Heart right ventricle (tissue), 16 donors: ENCODE measurements at regions not wholly inside any gene's neighbourhood (a gene's known extent, or its start where the extent isn't known, plus 50 kb on each side); places are given as distances from the start of the nearest gene placed in this dataset.

ENCODE experiments used
- ATAC-seq, 8 donors: fragments of 200-7000 bp; cut with Tn5 transposase; one replicate each; pipeline ENCODE4 v1.9.1; 2020; ENCODE audit warnings: mild to moderate bottlenecking in 8 of 8, moderate library complexity in 8 of 8, moderate number of reproducible peaks in 1 of 8
- DNase-seq, 2 donors: peaks; one replicate each; pipeline ENCODE4 v3.0.0-alpha.2; 2020
- H3K27ac ChIP-seq, 10 donors: fragments of 200-600 bp; sonication (generic) in 2 of 10; one replicate each; pipeline versions ENCODE4 v1.5.0 to v1.8.0; 2020 to 2022; ENCODE audit warnings: mild to moderate bottlenecking in 3 of 10
- H3K27me3 ChIP-seq, 7 donors: fragments of 200-600 bp; one replicate each; pipeline ENCODE4 v1.8.0; 2021 to 2022; ENCODE audit warnings: mild to moderate bottlenecking in 2 of 7
- H3K36me3 ChIP-seq, 9 donors: fragments of 200-600 bp; sonication (generic) in 1 of 9; one replicate each; pipeline versions ENCODE4 v1.5.0 to v1.8.0; 2020 to 2022; ENCODE audit warnings: mild to moderate bottlenecking in 2 of 9
- H3K4me1 ChIP-seq, 9 donors: fragments of 200-600 bp; sonication (generic) in 1 of 9; one replicate each; pipeline versions ENCODE4 v1.5.0 to v1.8.0; 2020 to 2022; ENCODE audit warnings: mild to moderate bottlenecking in 4 of 9
- H3K4me3 ChIP-seq, 10 donors: fragments of 200-600 bp; sonication (generic) in 2 of 10; one replicate each; pipeline versions ENCODE4 v1.5.0 to v1.8.0; 2020 to 2022; ENCODE audit warnings: mild to moderate bottlenecking in 7 of 10, moderate library complexity in 2 of 10
- H3K9me3 ChIP-seq, 11 donors: fragments of 200-600 bp in 10 of 11; sonication (generic) in 2 of 11; one replicate each; pipeline versions ENCODE4 v1.5.0 to v1.8.0; 2013 to 2022; ENCODE audit warnings: mild to moderate bottlenecking in 2 of 11, control low read depth in 1 of 11, moderate library complexity in 1 of 11
- WGBS, 2 donors: extraction: QIAGEN DNeasy Blood & Tissue Kit; methylation state at CpG; one replicate each; pipeline ENCODE4 v1.1.7; 2013; ENCODE audit warnings: inconsistent platforms in 1 of 2; 5-methylcytosine and 5-hydroxymethylcytosine counted together
- intact Hi-C, 10 donors: fragments of 100-400 bp; cut with DNase I; formaldehyde crosslinking; loops; one replicate each; pipeline versions ENCODE4 v1.11.1 to v1.14.2; 2022
- TF ChIP-seq, protein P1 (sequence below), 9 donors: fragments of 200-600 bp; sonication (generic) in 2 of 9; IDR thresholded peaks; one replicate each; pipeline versions ENCODE4 v1.5.0 to v1.8.0; 2021 to 2022; ENCODE audit warnings: antibody characterized with exemption in 9 of 9, mild to moderate bottlenecking in 5 of 9, moderate library complexity in 1 of 9
- donor health status: Arrhythmogenic right ventricular cardiomyopathy.
- donor health status: ischemic (EF 13 %, LVEDD 7.1; RV severe dilation, severe dysfunction).
- donor health status: healthy with polysubstance abuse.
- donor health status: DM: no; HTN: yes; CAD: no.
- donor health status: DM: no; HTN: no; CAD: no.
- donor health status: ischemic (EF 25% LVEDD 6.9; RV normal size, moderate dysfunction).
- donor health status: ischemic (EF 25% LVEDD 5.7; RV mildly dilated, moderate dysfunction).
- donor health status: healthy.
- donor health status: DM: yes; HTN: yes; CAD: no.
- donor health status: Ischemic cardiomyopathy.
- donor health status: ischemic (EF 35%, LVEDD 5.7; RV mildly dilated, moderate dysfunction).
- donor health status: nonischemic (EF 11% LVEDD 7.7; RV severe dilation, severe dysfunction).
- donor health status: DM: yes; HTN: yes; CAD: no.
- donor health status: PGD.
- donor health status: ischemic (EF 29% LVEDD 5.4; RV normal size, mild dysfunction).
- donor health status: nonischemic (EF 23%, LVEDD 6.1; RV moderate dilation, normal function).

DNA sequence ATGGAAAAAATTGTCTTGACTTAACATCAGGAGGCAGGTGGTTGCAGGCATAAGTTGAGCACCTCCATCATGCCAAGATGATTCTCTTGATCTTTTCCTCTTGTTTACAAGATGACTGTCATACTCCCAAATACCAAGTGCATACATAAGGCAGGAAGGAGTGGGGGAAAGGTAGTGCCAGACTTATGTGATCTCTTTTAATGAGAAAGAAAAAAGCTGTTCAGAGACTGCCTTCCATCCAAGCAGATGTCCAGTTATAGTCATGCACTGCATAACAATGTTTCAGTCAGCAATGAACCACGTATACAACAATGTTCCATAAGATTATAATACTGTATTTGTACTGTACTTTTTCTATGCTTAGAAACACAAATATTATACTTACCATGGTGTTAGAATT is 135.7 kb downstream of the EHF start:
- TF ChIP-seq, protein P1, sequence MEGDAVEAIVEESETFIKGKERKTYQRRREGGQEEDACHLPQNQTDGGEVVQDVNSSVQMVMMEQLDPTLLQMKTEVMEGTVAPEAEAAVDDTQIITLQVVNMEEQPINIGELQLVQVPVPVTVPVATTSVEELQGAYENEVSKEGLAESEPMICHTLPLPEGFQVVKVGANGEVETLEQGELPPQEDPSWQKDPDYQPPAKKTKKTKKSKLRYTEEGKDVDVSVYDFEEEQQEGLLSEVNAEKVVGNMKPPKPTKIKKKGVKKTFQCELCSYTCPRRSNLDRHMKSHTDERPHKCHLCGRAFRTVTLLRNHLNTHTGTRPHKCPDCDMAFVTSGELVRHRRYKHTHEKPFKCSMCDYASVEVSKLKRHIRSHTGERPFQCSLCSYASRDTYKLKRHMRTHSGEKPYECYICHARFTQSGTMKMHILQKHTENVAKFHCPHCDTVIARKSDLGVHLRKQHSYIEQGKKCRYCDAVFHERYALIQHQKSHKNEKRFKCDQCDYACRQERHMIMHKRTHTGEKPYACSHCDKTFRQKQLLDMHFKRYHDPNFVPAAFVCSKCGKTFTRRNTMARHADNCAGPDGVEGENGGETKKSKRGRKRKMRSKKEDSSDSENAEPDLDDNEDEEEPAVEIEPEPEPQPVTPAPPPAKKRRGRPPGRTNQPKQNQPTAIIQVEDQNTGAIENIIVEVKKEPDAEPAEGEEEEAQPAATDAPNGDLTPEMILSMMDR (IDR thresholded peaks at IDR 0.05), result no peak
- Histone ChIP-seq H3K27me3 (peaks cover 0 to 7% (median 0%) of the 10 kb centered on the region in 7 donors), H3K4me3 (no peak overlapping the region), H3K9me3 (peaks cover 0 to 7% (median 0%) of the 10 kb centered on the region in 11 donors), H3K36me3 (no peaks in the 10 kb centered on the region), H3K27ac (no peak overlapping the region), H3K4me1 (no peaks in the 10 kb centered on the region)
- no peak for DNase-seq
- WGBS, 2 donors, result 58 to 63% methylated on average over 1 of the region's 1 CpG
- ATAC-seq, result no peak
- intact Hi-C loops, result no loop called here

DNA sequence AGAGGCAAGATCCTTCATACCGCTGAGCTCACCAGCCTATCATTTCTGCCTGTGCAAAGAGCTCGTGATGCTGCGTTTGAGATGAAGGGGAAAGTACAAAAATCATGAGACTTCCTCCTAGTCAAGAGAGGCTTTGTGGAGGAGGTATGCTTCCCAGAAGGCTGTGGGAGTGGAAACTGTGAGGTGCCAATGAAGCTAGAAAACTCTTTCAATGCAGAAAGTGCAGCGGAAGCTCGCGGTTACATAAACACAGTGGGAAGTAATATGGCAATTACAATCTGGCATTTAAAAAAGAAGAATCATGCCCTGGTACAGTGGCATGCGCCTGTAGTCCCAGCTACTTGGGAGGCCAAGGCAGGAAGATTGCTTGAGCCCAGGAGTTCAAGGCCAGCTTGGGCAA is 134.8 kb downstream of the EHF start:
- intact Hi-C loops, result no loop called here
- TF ChIP-seq, protein P1 (IDR thresholded peaks at IDR 0.05), result no peak

DNA sequence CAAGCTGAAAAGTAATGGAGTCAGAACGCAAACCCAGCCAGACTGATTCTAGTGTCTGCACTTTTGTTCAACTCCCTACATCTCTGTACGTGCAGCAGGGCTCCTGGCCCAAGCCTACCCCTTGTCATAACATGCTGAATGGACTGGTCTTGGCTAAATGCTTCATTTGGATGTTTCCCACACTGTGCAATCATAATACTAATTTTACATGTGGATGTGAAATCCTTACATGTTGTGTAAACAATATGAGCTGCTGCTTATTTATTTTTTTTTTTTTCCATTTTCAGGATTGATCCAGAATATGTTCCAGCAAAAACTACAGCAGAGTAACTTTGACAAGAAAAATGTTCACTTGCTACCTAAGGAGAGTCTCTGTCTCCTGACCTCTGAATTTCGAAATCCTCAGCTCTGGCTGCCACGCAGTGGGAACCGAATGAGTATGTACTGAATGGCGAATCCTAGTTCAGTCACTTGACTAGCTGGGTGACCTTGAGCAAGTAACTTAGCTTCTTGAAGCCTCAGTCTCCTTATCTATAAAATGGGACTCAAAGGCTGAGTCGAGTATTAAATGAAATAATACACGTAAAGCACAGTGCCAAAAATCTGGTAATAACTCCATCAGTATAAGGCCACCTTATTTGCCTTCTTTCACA is 133.4 kb downstream of the EHF start:
- TF ChIP-seq, protein P1 (IDR thresholded peaks at IDR 0.05), result no peak

More for the DNA sequence above, 134.8 kb downstream of the EHF start:
- H3K27ac ChIP-seq, result no peak overlapping the region
- DNase-seq (no peak), ATAC-seq (no peak)
- no peaks in the 10 kb centered on the region for H3K36me3 ChIP-seq
- no peak overlapping the region for H3K4me3 ChIP-seq
- H3K9me3 ChIP-seq, result peaks cover 0 to 7% (median 0%) of the 10 kb centered on the region in 11 donors
- WGBS, 2 donors, result 81 to 85% methylated on average over 7 of the region's 7 CpGs
- peaks cover 0 to 7% (median 0%) of the 10 kb centered on the region in 7 donors for H3K27me3 ChIP-seq
- no peaks in the 10 kb centered on the region for H3K4me1 ChIP-seq

DNA sequence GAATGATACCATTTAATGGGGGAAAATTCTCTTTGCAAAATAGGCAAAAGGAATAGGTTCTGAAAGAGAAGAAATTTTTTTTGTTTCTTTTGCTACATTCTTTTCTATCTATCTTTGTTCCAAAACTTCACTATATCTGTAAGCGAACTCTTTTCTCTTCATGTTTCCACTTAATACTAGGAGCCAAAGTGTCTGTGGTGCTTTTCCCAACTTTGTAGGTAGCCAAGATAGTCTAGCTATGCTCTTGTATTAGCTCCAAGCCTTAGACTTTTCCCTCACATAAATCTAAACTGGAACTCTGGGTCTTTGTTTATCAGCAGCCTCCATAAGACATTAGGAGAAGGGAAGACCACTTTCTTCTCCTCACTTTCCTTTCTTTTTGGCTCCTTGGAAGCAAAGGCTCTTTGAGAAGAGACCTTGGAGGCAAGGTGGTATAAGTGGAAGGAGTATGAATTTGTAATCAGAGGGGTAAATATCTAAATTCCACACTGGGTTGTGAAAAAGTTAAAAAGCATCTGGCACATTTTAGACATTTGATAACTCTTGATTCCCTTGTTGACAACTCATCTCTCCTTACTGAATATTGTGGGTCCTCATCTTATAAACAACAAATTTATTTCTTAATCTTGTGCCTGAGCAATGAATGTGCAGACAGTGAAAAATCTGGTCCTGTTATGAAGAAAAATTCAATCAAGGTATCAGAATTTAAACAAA is 130.0 kb downstream of the EHF start:
- TF ChIP-seq, protein P1 (IDR thresholded peaks at IDR 0.05), result no peak
- DNase-seq (no peak), ATAC-seq (peak in 1 of 8 donors; percentile 23)
- H3K4me1 ChIP-seq, result peaks cover 0 to 7% (median 0%) of the 10 kb centered on the region in 9 donors
- no peaks in the 10 kb centered on the region for H3K27me3 ChIP-seq
- H3K9me3 ChIP-seq, result no peaks in the 10 kb centered on the region
- no peak overlapping the region for H3K4me3 ChIP-seq
- intact Hi-C loops, result no loop called here
- peak overlapping the region in 2 of 10 donors; percentile 2 to 38 for H3K27ac ChIP-seq
- no peaks in the 10 kb centered on the region for H3K36me3 ChIP-seq
- 79 to 94% methylated on average over 1 of the region's 1 CpG for WGBS, 2 donors

More for the DNA sequence above, 133.4 kb downstream of the EHF start:
- H3K9me3 ChIP-seq, result no peaks in the 10 kb centered on the region
- 82 to 87% methylated on average over 8 of the region's 8 CpGs for WGBS, 2 donors
- H3K27ac ChIP-seq, result no peak overlapping the region
- H3K4me3 ChIP-seq, result no peak overlapping the region
- ATAC-seq (no peak), DNase-seq (no peak)
- intact Hi-C loops, result no loop called here
- H3K27me3 ChIP-seq, result peaks cover 0 to 7% (median 0%) of the 10 kb centered on the region in 7 donors
- H3K4me1 ChIP-seq, result peaks cover 0 to 7% (median 0%) of the 10 kb centered on the region in 9 donors
- H3K36me3 ChIP-seq, result no peaks in the 10 kb centered on the region
